Epithelial cell of prostate (primary cell): ENCODE measurements at regions not wholly inside any gene's neighbourhood (a gene's known extent, or its start where the extent isn't known, plus 50 kb on each side); places are given as distances from the start of the nearest gene placed in this dataset.
"Not testable (repeated sequence)": the region's sequence is repeated elsewhere in the genome, so short reads cannot be mapped to it uniquely, and the experiment has no call there.

ENCODE experiments used
- DNase-seq: peaks from one replicate; pipeline ENCODE4 v3.0.0-alpha.2; 2011; ENCODE audit warnings: low read depth, low spot score
- H3K27ac ChIP-seq: fragments of 450-650 bp; 2 replicates; pipeline ENCODE4 v1.5.1; 2017; ENCODE audit warnings: mild to moderate bottlenecking

- no peak for DNase-seq
- H3K27ac ChIP-seq = no peak overlapping the region
These were observed 329.4 kb upstream of the CDH5 start for GRCh38 chr16:66036793-66037715.

- DNase-seq = no peak
- no peak overlapping the region for H3K27ac ChIP-seq
These were observed 330.3 kb upstream of the CDH5 start for GRCh38 chr16:66036184-66036583.

- no peak for DNase-seq
- H3K27ac ChIP-seq = no peak overlapping the region
These were observed 331.4 kb upstream of the CDH5 start for GRCh38 chr16:66035096-66035495.

GRCh38 chr16:66032841-66033240, 333.6 kb upstream of the CDH5 start:
- DNase-seq = no peak
- no peak overlapping the region for H3K27ac ChIP-seq

GRCh38 chr16:66030036-66030435, 336.5 kb upstream of the CDH5 start:
- H3K27ac ChIP-seq = no peak overlapping the region
- no peak for DNase-seq

- no peak for DNase-seq
These were observed 337.8 kb upstream of the CDH5 start for GRCh38 chr16:66028510-66029216.

GRCh38 chr16:66026787-66027330, 339.6 kb upstream of the CDH5 start:
- DNase-seq = no peak
- no peak overlapping the region for H3K27ac ChIP-seq

More at GRCh38 chr16:66028510-66029216, 337.8 kb upstream of the CDH5 start:
- peak overlapping the region; percentile 39 for H3K27ac ChIP-seq

- no peak overlapping the region for H3K27ac ChIP-seq
- DNase-seq = no peak
These were observed 340.3 kb upstream of the CDH5 start for GRCh38 chr16:66026211-66026610.

- no peak for DNase-seq
- H3K27ac ChIP-seq = no peak overlapping the region
These were observed 340.7 kb upstream of the CDH5 start for GRCh38 chr16:66025751-66026150.

GRCh38 chr16:66024567-66024966, 341.9 kb upstream of the CDH5 start:
- not testable (repeated sequence) for DNase-seq, H3K27ac ChIP-seq

- no peak overlapping the region for H3K27ac ChIP-seq
- no peak for DNase-seq
These were observed 343.0 kb upstream of the CDH5 start for GRCh38 chr16:66023481-66023880.

- peak overlapping the region; percentile 48 for H3K27ac ChIP-seq
- DNase-seq = peak; percentile 6
These were observed 345.8 kb upstream of the CDH5 start for GRCh38 chr16:66020642-66021041.

GRCh38 chr16:66020046-66020445, 346.4 kb upstream of the CDH5 start:
- DNase-seq = no peak
- H3K27ac ChIP-seq = peak overlapping the region; percentile 48

GRCh38 chr16:66019502-66019901, 347.0 kb upstream of the CDH5 start:
- DNase-seq = not testable (repeated sequence)
- peak overlapping the region; percentile 48 for H3K27ac ChIP-seq

GRCh38 chr16:66014221-66014620, 352.3 kb upstream of the CDH5 start:
- DNase-seq = no peak

GRCh38 chr16:66013486-66013885, 353.0 kb upstream of the CDH5 start:
- no peak overlapping the region for H3K27ac ChIP-seq
- DNase-seq = no peak

More at GRCh38 chr16:66014221-66014620, 352.3 kb upstream of the CDH5 start:
- no peak overlapping the region for H3K27ac ChIP-seq

- DNase-seq = no peak
- H3K27ac ChIP-seq = no peak overlapping the region
These were observed 358.4 kb upstream of the CDH5 start for GRCh38 chr16:66008136-66008535.

- H3K27ac ChIP-seq = no peak overlapping the region
These were observed 358.8 kb upstream of the CDH5 start for GRCh38 chr16:66007717-66008116.

GRCh38 chr16:66006485-66006884, 360.0 kb upstream of the CDH5 start:
- DNase-seq = no peak
- no peak overlapping the region for H3K27ac ChIP-seq

More at GRCh38 chr16:66007717-66008116, 358.8 kb upstream of the CDH5 start:
- no peak for DNase-seq

- H3K27ac ChIP-seq = no peak overlapping the region
- DNase-seq = no peak
These were observed 361.8 kb upstream of the CDH5 start for GRCh38 chr16:66004699-66005098.

- H3K27ac ChIP-seq = no peak overlapping the region
- no peak for DNase-seq
These were observed 363.3 kb upstream of the CDH5 start for GRCh38 chr16:66003201-66003600.
